22Rv1 (cell line): ENCODE measurements at regions not wholly inside any gene's neighbourhood (a gene's known extent, or its start where the extent isn't known, plus 50 kb on each side); places are given as distances from the start of the nearest gene placed in this dataset.

ENCODE experiments used
- H3K27ac ChIP-seq: fragments of 450-650 bp; 2 replicates; pipeline ENCODE4 v1.5.1; 2017
- ZFX ChIP-seq: fragments of 450-650 bp; IDR thresholded peaks from 2 replicates; pipeline ENCODE4 v1.6.1; 2017; ENCODE audit warnings: antibody characterized with exemption, borderline replicate concordance
- TF ChIP-seq, protein P1 (sequence below): fragments of 450-650 bp; IDR thresholded peaks from 2 replicates; pipeline ENCODE4 v1.5.1; 2017; ENCODE audit warnings: mild to moderate bottlenecking

DNA sequence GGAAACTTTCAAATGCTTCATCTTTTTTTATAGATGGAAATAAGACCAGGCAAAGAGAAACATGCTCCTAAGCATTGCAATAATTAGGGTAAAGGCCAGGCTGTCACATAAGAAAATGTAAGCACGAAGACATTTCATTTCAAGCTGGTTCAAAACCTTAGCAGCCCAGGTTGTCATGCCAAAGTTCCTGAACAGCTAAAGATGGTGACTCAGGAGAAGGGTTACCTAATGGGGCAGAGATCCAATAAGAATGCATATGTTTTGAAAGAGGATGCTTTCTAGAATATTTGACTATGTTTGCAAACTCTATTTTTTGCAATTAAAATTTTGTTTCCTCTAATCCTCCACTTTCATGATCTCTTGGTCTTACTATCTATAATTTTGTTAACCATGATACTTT, 65.6 kb upstream of the PHACTR2 start:
- no peak overlapping the region for H3K27ac ChIP-seq
- TF ChIP-seq, protein P1, sequence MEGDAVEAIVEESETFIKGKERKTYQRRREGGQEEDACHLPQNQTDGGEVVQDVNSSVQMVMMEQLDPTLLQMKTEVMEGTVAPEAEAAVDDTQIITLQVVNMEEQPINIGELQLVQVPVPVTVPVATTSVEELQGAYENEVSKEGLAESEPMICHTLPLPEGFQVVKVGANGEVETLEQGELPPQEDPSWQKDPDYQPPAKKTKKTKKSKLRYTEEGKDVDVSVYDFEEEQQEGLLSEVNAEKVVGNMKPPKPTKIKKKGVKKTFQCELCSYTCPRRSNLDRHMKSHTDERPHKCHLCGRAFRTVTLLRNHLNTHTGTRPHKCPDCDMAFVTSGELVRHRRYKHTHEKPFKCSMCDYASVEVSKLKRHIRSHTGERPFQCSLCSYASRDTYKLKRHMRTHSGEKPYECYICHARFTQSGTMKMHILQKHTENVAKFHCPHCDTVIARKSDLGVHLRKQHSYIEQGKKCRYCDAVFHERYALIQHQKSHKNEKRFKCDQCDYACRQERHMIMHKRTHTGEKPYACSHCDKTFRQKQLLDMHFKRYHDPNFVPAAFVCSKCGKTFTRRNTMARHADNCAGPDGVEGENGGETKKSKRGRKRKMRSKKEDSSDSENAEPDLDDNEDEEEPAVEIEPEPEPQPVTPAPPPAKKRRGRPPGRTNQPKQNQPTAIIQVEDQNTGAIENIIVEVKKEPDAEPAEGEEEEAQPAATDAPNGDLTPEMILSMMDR: no peak
- TF ChIP-seq ZFX: no peak

DNA sequence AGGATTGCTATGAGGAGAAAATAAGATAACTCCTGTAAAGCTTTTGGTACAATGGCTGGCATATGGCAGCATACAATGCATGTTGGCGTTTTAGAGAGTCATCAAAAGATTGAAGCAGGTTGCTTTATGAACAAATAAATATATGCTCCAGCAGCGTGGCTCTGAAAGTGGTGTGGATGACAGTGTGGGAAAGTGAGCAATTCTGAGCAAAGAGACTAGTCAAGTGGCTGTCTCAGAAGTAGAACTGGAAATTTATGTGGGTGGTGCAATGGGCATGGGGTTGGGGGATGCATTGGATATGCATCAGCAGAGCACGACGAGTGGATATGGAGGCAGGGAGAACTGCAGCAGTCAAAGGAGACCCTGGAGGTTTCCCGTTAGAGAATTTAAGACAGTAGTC, 66.2 kb upstream of the PHACTR2 start:
- TF ChIP-seq, protein P1: no peak
- TF ChIP-seq ZFX: no peak
- no peak overlapping the region for H3K27ac ChIP-seq

DNA sequence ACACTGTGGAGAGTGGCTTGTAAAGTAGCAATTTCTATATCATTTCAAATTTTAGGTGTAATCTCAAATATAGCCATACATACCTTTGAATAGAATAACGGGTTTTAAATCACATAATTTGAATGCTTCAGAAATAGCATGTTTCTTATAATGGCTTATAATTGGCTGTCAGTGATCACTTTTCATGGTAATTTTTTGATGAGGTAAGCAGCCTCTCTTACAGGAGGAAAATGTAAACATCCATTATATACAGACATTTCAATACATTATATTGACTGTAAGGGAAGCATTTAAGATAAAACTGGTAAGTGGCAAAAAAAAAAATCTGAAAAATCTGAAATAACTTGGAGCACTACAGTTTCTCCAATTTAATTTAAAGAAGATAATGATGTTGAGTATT, 67.8 kb upstream of the PHACTR2 start:
- no peak overlapping the region for H3K27ac ChIP-seq
- TF ChIP-seq ZFX: no peak
- TF ChIP-seq, protein P1: no peak

DNA sequence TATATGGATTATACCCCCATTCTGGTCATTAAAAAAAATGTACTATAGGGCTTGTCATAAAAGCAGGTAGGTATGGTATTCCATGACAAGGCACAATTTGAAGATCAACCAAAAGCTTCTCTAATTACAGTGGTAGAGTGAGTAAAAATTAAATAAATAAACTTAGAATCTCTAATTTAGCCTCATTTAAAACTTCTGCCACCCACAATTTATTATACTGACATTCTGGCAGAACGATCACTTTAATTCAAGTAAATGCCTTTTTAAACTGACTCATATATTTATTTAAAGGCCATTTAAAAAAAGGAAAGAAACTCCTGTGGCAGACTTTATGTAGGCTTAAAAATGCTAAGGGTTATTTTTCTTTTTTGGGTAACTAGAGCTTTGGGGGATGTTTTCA, 68.3 kb upstream of the PHACTR2 start:
- TF ChIP-seq, protein P1: no peak
- no peak for TF ChIP-seq ZFX
- no peak overlapping the region for H3K27ac ChIP-seq

DNA sequence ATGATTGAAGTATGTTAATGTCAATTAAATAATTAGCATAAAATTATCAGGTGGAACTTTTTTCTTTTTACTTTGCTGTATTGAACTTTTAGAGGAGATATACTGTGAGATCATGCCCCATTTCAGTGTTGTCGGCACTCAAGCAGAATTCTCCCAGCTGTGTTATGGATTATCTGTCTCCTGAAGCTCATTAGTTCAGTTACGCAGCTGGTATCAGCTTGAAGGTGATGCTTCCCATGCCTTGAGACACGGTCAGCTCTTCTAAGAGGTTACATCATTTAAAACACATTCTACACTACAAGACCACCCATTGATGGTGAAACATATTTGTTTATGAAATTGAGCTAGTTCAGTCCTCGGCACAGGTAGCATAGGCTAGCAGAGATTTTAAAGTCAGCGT, 68.9 kb upstream of the PHACTR2 start:
- TF ChIP-seq, protein P1: no peak
- no peak for TF ChIP-seq ZFX
- H3K27ac ChIP-seq: no peak overlapping the region

DNA sequence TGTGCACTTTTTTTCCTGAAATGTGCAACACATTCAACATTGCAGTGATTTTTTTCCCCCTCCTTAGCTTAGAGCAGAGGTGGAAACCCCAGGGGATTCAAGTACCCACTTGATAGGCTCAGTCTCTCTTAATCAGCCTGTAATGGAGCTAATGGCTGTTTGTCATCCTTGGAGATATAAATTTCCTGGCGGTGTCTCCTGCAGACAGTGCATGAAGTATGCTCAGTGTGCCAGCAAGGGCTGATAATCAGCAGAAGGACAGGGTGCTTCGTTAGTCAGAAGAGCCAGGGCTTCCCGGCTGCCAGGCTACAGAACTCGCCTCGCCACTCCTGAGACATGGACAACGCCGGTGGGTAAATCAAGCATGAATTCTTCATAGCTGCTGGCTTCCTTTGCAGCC, 69.8 kb upstream of the PHACTR2 start:
- no peak for TF ChIP-seq ZFX
- TF ChIP-seq, protein P1: no peak

DNA sequence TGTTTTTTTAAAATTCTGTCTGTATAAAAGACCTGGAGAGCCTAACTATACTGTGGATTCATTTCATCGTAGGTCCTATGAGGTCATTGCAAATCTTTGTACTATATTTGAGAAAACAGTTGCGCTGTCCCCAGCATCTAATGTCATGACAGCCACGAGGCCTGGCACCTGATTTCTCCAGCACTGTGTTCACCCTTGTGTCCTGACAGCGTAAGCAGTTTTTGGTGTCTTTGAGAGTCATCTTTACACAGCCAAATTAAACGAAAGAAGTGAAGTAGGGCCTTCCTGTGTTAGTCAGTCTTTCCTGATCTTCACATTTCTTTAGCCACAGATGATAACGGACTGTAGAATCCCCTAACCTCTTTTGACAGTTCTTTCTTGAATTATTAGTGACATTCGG, 70.6 kb upstream of the PHACTR2 start:
- no peak overlapping the region for H3K27ac ChIP-seq
- TF ChIP-seq, protein P1: no peak
- TF ChIP-seq ZFX: no peak

More for the DNA sequence above, 69.8 kb upstream of the PHACTR2 start:
- H3K27ac ChIP-seq: no peak overlapping the region
